ENCODE measurements at regions not wholly inside any gene's neighbourhood (a gene's known extent, or its start where the extent isn't known, plus 50 kb on each side); places are given as distances from the start of the nearest gene placed in this dataset.

DNA sequence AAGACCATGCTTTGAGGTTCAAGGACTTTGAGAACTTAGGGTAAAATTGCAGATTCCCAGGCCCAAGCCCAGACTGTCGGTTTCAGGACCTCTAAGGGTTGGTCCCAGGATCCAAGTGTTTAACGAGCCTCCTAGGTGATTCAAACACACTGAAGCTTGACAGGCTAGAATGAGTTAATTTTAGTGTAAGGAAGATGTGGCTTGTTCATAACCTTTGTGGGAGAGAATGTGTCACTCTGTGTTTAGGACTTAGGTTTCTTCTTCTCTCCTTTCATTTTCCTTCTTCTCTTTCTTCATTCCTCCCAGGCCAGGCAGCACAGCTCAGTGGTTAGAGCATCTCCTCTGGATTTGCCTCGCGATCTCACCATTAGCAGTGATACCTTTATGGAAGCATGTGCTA, 104.8 kb upstream of the KCNG1 start:
- TF ChIP-seq, protein P1, sequence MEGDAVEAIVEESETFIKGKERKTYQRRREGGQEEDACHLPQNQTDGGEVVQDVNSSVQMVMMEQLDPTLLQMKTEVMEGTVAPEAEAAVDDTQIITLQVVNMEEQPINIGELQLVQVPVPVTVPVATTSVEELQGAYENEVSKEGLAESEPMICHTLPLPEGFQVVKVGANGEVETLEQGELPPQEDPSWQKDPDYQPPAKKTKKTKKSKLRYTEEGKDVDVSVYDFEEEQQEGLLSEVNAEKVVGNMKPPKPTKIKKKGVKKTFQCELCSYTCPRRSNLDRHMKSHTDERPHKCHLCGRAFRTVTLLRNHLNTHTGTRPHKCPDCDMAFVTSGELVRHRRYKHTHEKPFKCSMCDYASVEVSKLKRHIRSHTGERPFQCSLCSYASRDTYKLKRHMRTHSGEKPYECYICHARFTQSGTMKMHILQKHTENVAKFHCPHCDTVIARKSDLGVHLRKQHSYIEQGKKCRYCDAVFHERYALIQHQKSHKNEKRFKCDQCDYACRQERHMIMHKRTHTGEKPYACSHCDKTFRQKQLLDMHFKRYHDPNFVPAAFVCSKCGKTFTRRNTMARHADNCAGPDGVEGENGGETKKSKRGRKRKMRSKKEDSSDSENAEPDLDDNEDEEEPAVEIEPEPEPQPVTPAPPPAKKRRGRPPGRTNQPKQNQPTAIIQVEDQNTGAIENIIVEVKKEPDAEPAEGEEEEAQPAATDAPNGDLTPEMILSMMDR (IDR thresholded peaks at IDR 0.05) = no peak
- TF ChIP-seq POLR2AphosphoS5 (IDR thresholded peaks at IDR 0.05) (no peak), POLR2A (IDR thresholded peaks at IDR 0.05) (no peak)
